ENCODE measurements at regions not wholly inside any gene's neighbourhood (a gene's known extent, or its start where the extent isn't known, plus 50 kb on each side); places are given as distances from the start of the nearest gene placed in this dataset.

DNA sequence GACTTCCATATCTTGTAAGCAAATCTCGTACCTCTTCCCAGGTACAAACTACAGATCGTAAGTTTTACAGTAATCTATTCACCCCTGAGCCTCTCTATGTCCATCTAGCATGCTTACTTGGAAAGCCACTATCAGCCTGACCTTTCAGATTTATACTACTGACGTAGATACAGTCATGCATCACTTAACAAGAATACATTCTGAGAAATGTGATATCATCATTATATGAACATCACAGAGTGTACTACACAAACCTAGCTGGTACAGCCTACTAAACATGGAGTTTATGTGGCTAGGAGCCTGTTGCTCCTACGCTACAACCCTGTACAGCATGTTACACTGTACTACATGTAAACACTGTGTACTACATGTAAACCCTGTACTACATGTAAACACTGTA lies 293.2 kb upstream of the ZNF804A start:
- Histone ChIP-seq H2AK5ac (ENCODE audit: low read length) (no peak overlapping the region), H4K5ac (ENCODE audit: low read length) (no peak overlapping the region), H2BK120ac (ENCODE audit: low read depth, low read length) (no peak overlapping the region), H4K8ac (ENCODE audit: low read depth, low read length) (no peak overlapping the region), H2BK15ac (replicated peaks; ENCODE audit: low read depth) (no peak overlapping the region), H3K4me3 (ENCODE audit: low read length) (no peak overlapping the region), H3K27me3 (ENCODE audit: insufficient read depth, low read length, poor library complexity) (no peaks in the 10 kb centered on the region), H3K56ac (ENCODE audit: low read length) (no peak overlapping the region), H3K4ac (ENCODE audit: low read depth, low read length) (no peak overlapping the region), H3K79me1 (ENCODE audit: low read length) (no peaks in the 10 kb centered on the region), H3K4me2 (ENCODE audit: low read length) (no peak overlapping the region), H3K27ac (ENCODE audit: low read depth, low read length) (no peak overlapping the region), H3K23ac (ENCODE audit: low read length) (no peak overlapping the region), H3K9ac (ENCODE audit: low read length) (no peak overlapping the region), H3K36me3 (ENCODE audit: control insufficient read depth, insufficient read depth, low read length) (no peaks in the 10 kb centered on the region), H2BK5ac (ENCODE audit: low read length) (no peak overlapping the region), H3K79me2 (ENCODE audit: control insufficient read depth, insufficient read depth, low read length) (no peaks in the 10 kb centered on the region), H3K4me1 (ENCODE audit: control insufficient read depth, low read depth, low read length) (no peaks in the 10 kb centered on the region), H3K18ac (ENCODE audit: low read length) (no peak overlapping the region)
- no peak for DNase-seq
- WGBS (ENCODE audit: extremely low coverage, insufficient coverage, low lambda C conversion rate): no CpG with 5 or more reads among the region's 4 CpGs

DNA sequence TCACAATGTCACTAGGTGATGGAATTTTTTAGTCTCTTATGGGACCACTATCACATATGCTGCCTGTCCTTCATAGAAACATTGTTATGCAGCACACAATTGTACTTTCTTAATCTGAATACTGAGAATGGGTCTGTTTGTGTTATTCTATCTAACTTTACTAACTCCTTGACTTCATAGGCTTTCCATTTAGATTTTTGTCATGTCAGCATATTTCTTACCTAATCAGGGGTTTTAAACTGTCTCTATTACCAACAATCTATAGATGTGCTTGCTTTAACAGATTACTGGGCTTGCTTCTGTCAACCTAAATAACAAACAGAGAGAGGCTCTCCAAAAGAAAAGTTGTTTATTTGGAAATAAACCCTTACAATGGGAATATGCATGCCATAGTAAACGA lies 289.6 kb upstream of the ZNF804A start:
- no peak overlapping the region for H3K9ac ChIP-seq (ENCODE audit: low read length)
- H3K4me1 ChIP-seq (ENCODE audit: control insufficient read depth, low read depth, low read length): no peaks in the 10 kb centered on the region
- no peaks in the 10 kb centered on the region for H3K79me2 ChIP-seq (ENCODE audit: control insufficient read depth, insufficient read depth, low read length)
- H3K79me1 ChIP-seq (ENCODE audit: low read length): no peaks in the 10 kb centered on the region
- no peak overlapping the region for H3K18ac ChIP-seq (ENCODE audit: low read length)
- no peak overlapping the region for H4K8ac ChIP-seq (ENCODE audit: low read depth, low read length)
- H3K23ac ChIP-seq (ENCODE audit: low read length): no peak overlapping the region
- H3K4me3 ChIP-seq (ENCODE audit: low read length): no peak overlapping the region
- H3K4ac ChIP-seq (ENCODE audit: low read depth, low read length): no peak overlapping the region
- H3K36me3 ChIP-seq (ENCODE audit: control insufficient read depth, insufficient read depth, low read length): no peaks in the 10 kb centered on the region
- no peak overlapping the region for H2BK5ac ChIP-seq (ENCODE audit: low read length)
- no CpG with 5 or more reads among the region's 1 CpG for WGBS (ENCODE audit: extremely low coverage, insufficient coverage, low lambda C conversion rate)
- H2BK120ac ChIP-seq (ENCODE audit: low read depth, low read length): no peak overlapping the region
- no peak overlapping the region for H2BK15ac ChIP-seq (replicated peaks; ENCODE audit: low read depth)
- H3K27ac ChIP-seq (ENCODE audit: low read depth, low read length): no peak overlapping the region
- DNase-seq: no peak
- no peak overlapping the region for H2AK5ac ChIP-seq (ENCODE audit: low read length)
- H3K56ac ChIP-seq (ENCODE audit: low read length): no peak overlapping the region
- no peak overlapping the region for H4K5ac ChIP-seq (ENCODE audit: low read length)
- H3K27me3 ChIP-seq (ENCODE audit: insufficient read depth, low read length, poor library complexity): no peaks in the 10 kb centered on the region
- no peak overlapping the region for H3K4me2 ChIP-seq (ENCODE audit: low read length)

DNA sequence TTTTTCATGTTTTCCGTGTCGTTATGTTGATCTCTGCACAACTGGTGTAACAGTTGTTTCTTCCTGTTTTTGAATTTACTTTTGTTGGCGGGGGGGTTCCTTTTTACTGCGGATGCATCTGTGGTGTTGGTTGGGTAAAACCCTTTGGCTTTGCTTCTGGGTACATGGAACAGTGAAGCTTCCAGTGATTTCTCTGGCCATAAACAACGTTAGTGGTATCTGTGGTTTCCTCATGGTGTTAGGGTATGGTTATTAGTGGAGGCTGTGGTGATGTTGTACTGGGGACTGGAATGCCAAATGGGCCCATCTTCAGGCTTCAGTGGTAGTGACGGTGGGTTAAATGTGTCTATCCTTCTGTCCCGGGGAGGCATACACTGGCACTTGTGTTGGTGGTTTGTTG lies 285.4 kb upstream of the ZNF804A start:
- no peaks in the 10 kb centered on the region for H3K79me1 ChIP-seq (ENCODE audit: low read length)
- DNase-seq: no peak
- no peak overlapping the region for H3K4ac ChIP-seq (ENCODE audit: low read depth, low read length)
- H3K18ac ChIP-seq (ENCODE audit: low read length): no peak overlapping the region
- H3K27ac ChIP-seq (ENCODE audit: low read depth, low read length): no peak overlapping the region
- H3K56ac ChIP-seq (ENCODE audit: low read length): no peak overlapping the region
- H2BK120ac ChIP-seq (ENCODE audit: low read depth, low read length): no peak overlapping the region
- no peak overlapping the region for H3K4me3 ChIP-seq (ENCODE audit: low read length)
- no peaks in the 10 kb centered on the region for H3K36me3 ChIP-seq (ENCODE audit: control insufficient read depth, insufficient read depth, low read length)
- H4K8ac ChIP-seq (ENCODE audit: low read depth, low read length): no peak overlapping the region
- H3K27me3 ChIP-seq (ENCODE audit: insufficient read depth, low read length, poor library complexity): no peaks in the 10 kb centered on the region
- no peak overlapping the region for H4K5ac ChIP-seq (ENCODE audit: low read length)
- no CpG with 5 or more reads among the region's 7 CpGs for WGBS (ENCODE audit: extremely low coverage, insufficient coverage, low lambda C conversion rate)
- no peak overlapping the region for H3K9ac ChIP-seq (ENCODE audit: low read length)
- H2BK15ac ChIP-seq (replicated peaks; ENCODE audit: low read depth): no peak overlapping the region
- no peaks in the 10 kb centered on the region for H3K79me2 ChIP-seq (ENCODE audit: control insufficient read depth, insufficient read depth, low read length)
- no peak overlapping the region for H3K23ac ChIP-seq (ENCODE audit: low read length)
- no peak overlapping the region for H3K4me2 ChIP-seq (ENCODE audit: low read length)
- no peak overlapping the region for H2AK5ac ChIP-seq (ENCODE audit: low read length)
- H2BK5ac ChIP-seq (ENCODE audit: low read length): no peak overlapping the region
- H3K4me1 ChIP-seq (ENCODE audit: control insufficient read depth, low read depth, low read length): no peaks in the 10 kb centered on the region

DNA sequence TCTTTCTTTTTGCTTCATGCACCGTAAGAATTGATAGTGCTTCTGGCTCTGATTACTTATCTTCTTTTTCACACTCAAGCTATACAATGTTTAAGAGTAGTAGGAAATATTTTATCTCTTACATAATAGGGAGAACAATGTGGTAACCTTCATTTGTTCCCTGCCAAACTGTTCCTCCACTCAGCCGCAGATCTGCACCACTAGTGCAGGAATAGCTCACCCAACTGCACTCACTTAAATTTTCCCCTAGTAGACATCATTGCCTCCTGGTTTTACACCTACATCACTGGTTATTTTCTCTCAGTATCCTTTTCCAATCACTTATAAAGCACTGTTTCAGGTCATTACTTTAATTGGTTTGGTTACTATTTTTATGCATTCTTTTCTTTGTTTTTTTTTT lies 283.5 kb upstream of the ZNF804A start:
- H3K36me3 ChIP-seq (ENCODE audit: control insufficient read depth, insufficient read depth, low read length): no peaks in the 10 kb centered on the region
- no peaks in the 10 kb centered on the region for H3K27me3 ChIP-seq (ENCODE audit: insufficient read depth, low read length, poor library complexity)
- H3K23ac ChIP-seq (ENCODE audit: low read length): no peak overlapping the region
- H2BK15ac ChIP-seq (replicated peaks; ENCODE audit: low read depth): no peak overlapping the region
- H3K4me2 ChIP-seq (ENCODE audit: low read length): no peak overlapping the region
- no peak overlapping the region for H4K5ac ChIP-seq (ENCODE audit: low read length)
- no peak overlapping the region for H2BK5ac ChIP-seq (ENCODE audit: low read length)
- no CpG with 5 or more reads among the region's 2 CpGs for WGBS (ENCODE audit: extremely low coverage, insufficient coverage, low lambda C conversion rate)
- no peak overlapping the region for H3K18ac ChIP-seq (ENCODE audit: low read length)
- H2BK120ac ChIP-seq (ENCODE audit: low read depth, low read length): no peak overlapping the region
- H4K8ac ChIP-seq (ENCODE audit: low read depth, low read length): no peak overlapping the region
- H2AK5ac ChIP-seq (ENCODE audit: low read length): no peak overlapping the region
- H3K56ac ChIP-seq (ENCODE audit: low read length): no peak overlapping the region
- H3K4me3 ChIP-seq (ENCODE audit: low read length): no peak overlapping the region
- H3K4me1 ChIP-seq (ENCODE audit: control insufficient read depth, low read depth, low read length): no peaks in the 10 kb centered on the region
- DNase-seq: no peak
- no peak overlapping the region for H3K27ac ChIP-seq (ENCODE audit: low read depth, low read length)
- no peak overlapping the region for H3K4ac ChIP-seq (ENCODE audit: low read depth, low read length)
- no peak overlapping the region for H3K9ac ChIP-seq (ENCODE audit: low read length)
- H3K79me2 ChIP-seq (ENCODE audit: control insufficient read depth, insufficient read depth, low read length): no peaks in the 10 kb centered on the region
- H3K79me1 ChIP-seq (ENCODE audit: low read length): no peaks in the 10 kb centered on the region

DNA sequence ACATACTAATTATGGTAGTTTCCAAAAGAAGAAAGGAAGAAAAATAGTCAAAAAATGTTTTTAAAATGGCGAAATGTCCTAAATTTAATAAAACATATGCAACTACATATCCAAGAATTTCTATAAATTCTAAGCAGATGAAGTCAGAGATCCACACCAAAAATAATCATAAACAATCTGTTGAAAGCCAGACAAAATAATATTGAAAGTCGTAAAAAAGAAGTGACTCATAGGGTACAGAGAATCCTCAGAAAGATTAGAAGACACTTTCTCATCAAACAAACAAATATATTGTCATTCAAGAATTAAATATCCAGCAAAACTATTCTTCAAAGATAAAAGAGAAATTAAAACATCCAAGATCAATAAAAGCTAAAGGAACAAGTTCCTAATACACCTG lies 281.4 kb upstream of the ZNF804A start:
- Histone ChIP-seq H3K27me3 (ENCODE audit: insufficient read depth, low read length, poor library complexity) (no peaks in the 10 kb centered on the region), H3K9ac (ENCODE audit: low read length) (no peak overlapping the region), H3K18ac (ENCODE audit: low read length) (no peak overlapping the region), H3K23ac (ENCODE audit: low read length) (no peak overlapping the region), H3K27ac (ENCODE audit: low read depth, low read length) (no peak overlapping the region), H3K4me2 (ENCODE audit: low read length) (no peak overlapping the region), H3K79me2 (ENCODE audit: control insufficient read depth, insufficient read depth, low read length) (no peaks in the 10 kb centered on the region), H3K4me1 (ENCODE audit: control insufficient read depth, low read depth, low read length) (no peaks in the 10 kb centered on the region), H4K8ac (ENCODE audit: low read depth, low read length) (no peak overlapping the region), H3K4me3 (ENCODE audit: low read length) (no peak overlapping the region), H2AK5ac (ENCODE audit: low read length) (no peak overlapping the region), H3K36me3 (ENCODE audit: control insufficient read depth, insufficient read depth, low read length) (no peaks in the 10 kb centered on the region), H2BK120ac (ENCODE audit: low read depth, low read length) (no peak overlapping the region), H3K4ac (ENCODE audit: low read depth, low read length) (no peak overlapping the region), H2BK15ac (replicated peaks; ENCODE audit: low read depth) (no peak overlapping the region), H2BK5ac (ENCODE audit: low read length) (no peak overlapping the region), H3K79me1 (ENCODE audit: low read length) (no peaks in the 10 kb centered on the region), H4K5ac (ENCODE audit: low read length) (no peak overlapping the region), H3K56ac (ENCODE audit: low read length) (no peak overlapping the region)
- WGBS (ENCODE audit: extremely low coverage, insufficient coverage, low lambda C conversion rate): no CpG with 5 or more reads among the region's 2 CpGs
- DNase-seq: no peak

DNA sequence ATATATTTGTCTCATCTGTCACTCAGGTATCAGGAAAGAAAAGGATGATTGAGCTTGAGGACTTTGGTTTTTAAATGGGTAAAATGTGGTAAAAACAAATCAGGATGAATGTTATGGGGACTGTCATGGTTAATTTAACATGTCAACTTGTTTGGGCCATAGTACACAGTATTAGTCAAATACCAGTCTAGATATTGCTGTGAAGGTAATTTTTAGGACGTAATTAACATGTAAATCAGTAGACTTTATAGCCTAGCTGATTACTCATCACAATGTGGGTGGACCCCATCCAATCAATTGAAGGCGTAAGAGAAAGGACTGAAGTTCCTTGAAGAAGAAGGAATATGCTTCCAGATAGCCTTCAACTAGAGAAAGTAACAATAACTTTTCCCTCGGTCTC lies 275.7 kb upstream of the ZNF804A start:
- Histone ChIP-seq H3K79me2 (ENCODE audit: control insufficient read depth, insufficient read depth, low read length) (no peaks in the 10 kb centered on the region), H3K4ac (ENCODE audit: low read depth, low read length) (no peak overlapping the region), H3K9ac (ENCODE audit: low read length) (no peak overlapping the region), H3K27me3 (ENCODE audit: insufficient read depth, low read length, poor library complexity) (no peaks in the 10 kb centered on the region), H3K27ac (ENCODE audit: low read depth, low read length) (no peak overlapping the region), H4K8ac (ENCODE audit: low read depth, low read length) (no peak overlapping the region), H4K5ac (ENCODE audit: low read length) (no peak overlapping the region), H2AK5ac (ENCODE audit: low read length) (no peak overlapping the region), H3K18ac (ENCODE audit: low read length) (no peak overlapping the region), H3K79me1 (ENCODE audit: low read length) (no peaks in the 10 kb centered on the region), H3K36me3 (ENCODE audit: control insufficient read depth, insufficient read depth, low read length) (no peaks in the 10 kb centered on the region), H3K56ac (ENCODE audit: low read length) (no peak overlapping the region), H2BK15ac (replicated peaks; ENCODE audit: low read depth) (no peak overlapping the region), H3K4me1 (ENCODE audit: control insufficient read depth, low read depth, low read length) (no peaks in the 10 kb centered on the region), H3K23ac (ENCODE audit: low read length) (no peak overlapping the region), H2BK120ac (ENCODE audit: low read depth, low read length) (no peak overlapping the region), H3K4me2 (ENCODE audit: low read length) (no peak overlapping the region), H3K4me3 (ENCODE audit: low read length) (no peak overlapping the region), H2BK5ac (ENCODE audit: low read length) (no peak overlapping the region)
- DNase-seq: no peak
- no CpG with 5 or more reads among the region's 3 CpGs for WGBS (ENCODE audit: extremely low coverage, insufficient coverage, low lambda C conversion rate)

Measured in mesendoderm (in vitro differentiated cells).